ENCODE measurements at regions not wholly inside any gene's neighbourhood (a gene's known extent, or its start where the extent isn't known, plus 50 kb on each side); places are given as distances from the start of the nearest gene placed in this dataset.

DNA sequence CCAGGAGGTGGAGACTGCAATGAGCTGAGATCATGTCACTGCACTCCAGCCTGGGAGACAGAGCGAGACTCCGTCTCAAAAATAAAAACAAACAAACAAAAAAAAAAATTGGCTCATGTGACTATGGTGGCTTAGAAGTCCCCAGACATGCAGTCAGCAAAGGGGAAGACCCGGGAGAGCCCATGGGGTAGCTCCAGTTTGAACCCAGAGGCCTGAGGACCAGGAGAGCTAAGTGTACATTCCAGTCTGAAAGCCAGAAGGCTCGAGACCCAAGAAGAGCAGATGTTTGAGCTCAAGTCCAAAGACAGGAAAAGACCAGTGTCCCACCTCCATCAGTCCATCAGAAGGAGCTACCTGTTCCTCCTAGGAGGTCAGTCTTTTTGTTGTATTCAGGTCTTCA lies 175.2 kb downstream of the TSHZ3 start:
- TF ChIP-seq POLR2A (IDR thresholded peaks at IDR 0.05; ENCODE audit: low read depth, low read length) (no peak), TAF1 (IDR thresholded peaks at IDR 0.05; ENCODE audit: low read depth, low read length) (no peak), SPI1 (IDR thresholded peaks at IDR 0.05; ENCODE audit: low read depth, low read length) (no peak), POLR2AphosphoS5 (IDR thresholded peaks at IDR 0.05; ENCODE audit: low read depth, low read length) (no peak)
